GM18499 (cell line): ENCODE measurements at regions not wholly inside any gene's neighbourhood (a gene's known extent, or its start where the extent isn't known, plus 50 kb on each side); places are given as distances from the start of the nearest gene placed in this dataset.

Experiments
- ATAC-seq: cut with Tn5 transposase; IDR thresholded peaks from one replicate; pipeline ENCODE4 v1.9.1; 2021; ENCODE audit warnings: moderate number of reproducible peaks; ENCODE audit not compliant: insufficient read depth, unreplicated experiment

GRCh38 chr2:228866044-228866443 is 405.0 kb downstream of the PID1 start:
- ATAC-seq: no peak

GRCh38 chr2:228864131-228864530 is 407.0 kb downstream of the PID1 start:
- ATAC-seq: no peak

GRCh38 chr2:228860601-228861285 is 410.3 kb downstream of the PID1 start:
- ATAC-seq: no peak

- ATAC-seq: no peak
These were observed 417.9 kb downstream of the PID1 start for GRCh38 chr2:228853151-228853550.

GRCh38 chr2:228848638-228849037 is 422.4 kb downstream of the PID1 start:
- no peak for ATAC-seq

- ATAC-seq: no peak
These were observed 423.4 kb downstream of the PID1 start for GRCh38 chr2:228847684-228848083.

GRCh38 chr2:228846161-228846560 is 424.9 kb downstream of the PID1 start:
- ATAC-seq: no peak

- no peak for ATAC-seq
These were observed 425.7 kb downstream of the PID1 start for GRCh38 chr2:228845162-228845925.

- ATAC-seq: no peak
These were observed 429.2 kb downstream of the PID1 start for GRCh38 chr2:228841877-228842276.

- ATAC-seq: no peak
These were observed 429.6 kb downstream of the PID1 start for GRCh38 chr2:228841475-228841874.

GRCh38 chr2:228840743-228841114 is 430.4 kb downstream of the PID1 start:
- ATAC-seq: no peak

- no peak for ATAC-seq
These were observed 430.9 kb downstream of the PID1 start for GRCh38 chr2:228840113-228840742.

- no peak for ATAC-seq
These were observed 431.6 kb downstream of the PID1 start for GRCh38 chr2:228839421-228839876.

GRCh38 chr2:228838819-228839218 is 432.3 kb downstream of the PID1 start:
- ATAC-seq: no peak

GRCh38 chr2:228828397-228828796 is 442.7 kb downstream of the PID1 start:
- ATAC-seq: no peak

GRCh38 chr2:228827056-228827700 is 443.9 kb downstream of the PID1 start:
- ATAC-seq: no peak

- ATAC-seq: no peak
These were observed 451.4 kb downstream of the PID1 start for GRCh38 chr2:228819701-228820100.

- no peak for ATAC-seq
These were observed 468.7 kb downstream of the PID1 start for GRCh38 chr2:228802181-228803071.

GRCh38 chr2:228801451-228801850 is 469.6 kb downstream of the PID1 start:
- no peak for ATAC-seq

GRCh38 chr2:228799208-228799588 is 471.9 kb downstream of the PID1 start:
- no peak for ATAC-seq
